HG03378 (cell line): ENCODE measurements at regions not wholly inside any gene's neighbourhood (a gene's known extent, or its start where the extent isn't known, plus 50 kb on each side); places are given as distances from the start of the nearest gene placed in this dataset.
"Not testable (repeated sequence)": the region's sequence is repeated elsewhere in the genome, so short reads cannot be mapped to it uniquely, and the experiment has no call there.

ENCODE experiments used
- ATAC-seq: cut with Tn5 transposase; IDR thresholded peaks from one replicate; pipeline ENCODE4 v1.9.1; 2021; ENCODE audit warnings: mild to moderate bottlenecking, moderate library complexity; ENCODE audit not compliant: unreplicated experiment

- no peak for ATAC-seq
Observed at GRCh38 chr6:130700397-130700796, 126.8 kb upstream of the SMLR1 start.

- ATAC-seq = no peak
Observed at GRCh38 chr6:130708338-130708737, 118.9 kb upstream of the SMLR1 start.

GRCh38 chr6:130711641-130712040, 115.6 kb upstream of the SMLR1 start:
- not testable (repeated sequence) for ATAC-seq

- ATAC-seq = no peak
Observed at GRCh38 chr6:130713144-130713543, 114.1 kb upstream of the SMLR1 start.

- no peak for ATAC-seq
Observed at GRCh38 chr6:130715058-130715457, 112.1 kb upstream of the SMLR1 start.

GRCh38 chr6:130716466-130716865, 110.7 kb upstream of the SMLR1 start:
- no peak for ATAC-seq

- ATAC-seq = no peak
Observed at GRCh38 chr6:130717657-130718056, 109.5 kb upstream of the SMLR1 start.

GRCh38 chr6:130720076-130720715, 107.0 kb upstream of the SMLR1 start:
- ATAC-seq = no peak

GRCh38 chr6:130724089-130724488, 103.1 kb upstream of the SMLR1 start:
- ATAC-seq = no peak

GRCh38 chr6:130725551-130725950, 101.7 kb upstream of the SMLR1 start:
- no peak for ATAC-seq

- not testable (repeated sequence) for ATAC-seq
Observed at GRCh38 chr6:130728064-130728463, 99.1 kb upstream of the SMLR1 start.

- no peak for ATAC-seq
Observed at GRCh38 chr6:130730600-130730999, 96.6 kb upstream of the SMLR1 start.

GRCh38 chr6:130734161-130734560, 93.0 kb upstream of the SMLR1 start:
- no peak for ATAC-seq

- no peak for ATAC-seq
Observed at GRCh38 chr6:130740308-130740707, 86.9 kb upstream of the SMLR1 start.

- no peak for ATAC-seq
Observed at GRCh38 chr6:130742131-130742681, 85.0 kb upstream of the SMLR1 start.

- no peak for ATAC-seq
Observed at GRCh38 chr6:130743175-130743574, 84.0 kb upstream of the SMLR1 start.

GRCh38 chr6:130744576-130745366, 82.4 kb upstream of the SMLR1 start:
- ATAC-seq = no peak

- no peak for ATAC-seq
Observed at GRCh38 chr6:130748041-130748440, 79.2 kb upstream of the SMLR1 start.

GRCh38 chr6:130749402-130749801, 77.8 kb upstream of the SMLR1 start:
- ATAC-seq = no peak

GRCh38 chr6:130752267-130752666, 74.9 kb upstream of the SMLR1 start:
- ATAC-seq = no peak

GRCh38 chr6:130754786-130755367, 72.3 kb upstream of the SMLR1 start:
- ATAC-seq = no peak
